HCT116 (cell line): ENCODE measurements at regions not wholly inside any gene's neighbourhood (a gene's known extent, or its start where the extent isn't known, plus 50 kb on each side); places are given as distances from the start of the nearest gene placed in this dataset.

Source experiments
- ATAC-seq: fragments of 200-7000 bp; cut with Tn5 transposase; 2 replicates; pipeline ENCODE4 v1.9.1; 2020; ENCODE audit warnings: mild to moderate bottlenecking, moderate library complexity
- BruUV-seq: library from RNA; stranded (reverse); fragments of 400-500 nt; replicated peaks from 2 replicates; lab custom pipeline; 2021; lab: Mats Ljungman, UMichigan
- CTCF ChIA-PET: fragments of 300-600 bp; sonication (Branson Sonifier 250); formaldehyde crosslinking; loops from one replicate; lab custom pipeline; 2021; ENCODE audit warnings: antibody characterized with exemption; lab: Charles Lee
- POLR2A ChIA-PET: fragments of 300-600, 350-600 bp; sonication (Branson Sonifier 250); formaldehyde crosslinking; loops from one replicate; lab custom pipeline; 2021; ENCODE audit warnings: antibody characterized with exemption; lab: Charles Lee
- RAD21 ChIA-PET, 2 experiments: fragments of 300-600 bp; sonication (Branson Sonifier 250); formaldehyde crosslinking; loops; one replicate each; lab custom pipeline; 2023; ENCODE audit warnings: low total read pairs in 2 of 2; ENCODE audit not compliant: uncharacterized antibody in 2 of 2, unreplicated experiment in 2 of 2, low non-redundant PET in 1 of 2; lab: Charles Lee
- DNase-seq: peaks from one replicate; pipeline ENCODE4 v3.0.0-alpha.2; 2010; ENCODE audit warnings: low read depth, low spot score
- H2AFZ ChIP-seq: fragments of 200-600 bp; shearing (Covaris generic), sonication (generic); 2 replicates; pipeline ENCODE4 v1.6.1; 2017; ENCODE audit warnings: low read depth, mixed run types, mixed read lengths, antibody characterized with exemption, low read length; ENCODE audit not compliant: poor library complexity, severe bottlenecking
- H3K27ac ChIP-seq: 2 replicates; pipeline ENCODE4 v1.5.1; 2012; ENCODE audit warnings: low read depth, low read length
- H3K27me3 ChIP-seq: fragments of 200-600 bp; sonication (generic); 2 replicates; pipeline ENCODE4 v1.6.1; 2016; ENCODE audit warnings: mixed run types, low read length, mixed read lengths; ENCODE audit not compliant: insufficient read depth
- H3K36me3 ChIP-seq, 2 experiments: fragments of 200-500 bp in 1 of 2; fragments of 200-600 bp in 1 of 2; sonication (Bioruptor generic) in 1 of 2; sonication (generic) in 1 of 2; 2 replicates each; pipeline versions ENCODE4 v1.5.1 to v1.6.1; 2014 to 2016; ENCODE audit warnings: low read length in 2 of 2, inconsistent platforms in 1 of 2, mixed read lengths in 1 of 2, mixed run types in 1 of 2; ENCODE audit not compliant: insufficient read depth in 2 of 2, control insufficient read depth in 1 of 2
- H3K4me1 ChIP-seq, 2 experiments: fragments of 200-600 bp in 1 of 2; sonication (generic) in 1 of 2; 2 replicates each; pipeline versions ENCODE4 v1.5.1 to v1.6.1; 2012 to 2017; ENCODE audit warnings: low read length in 2 of 2, inconsistent platforms in 1 of 2, mild to moderate bottlenecking in 1 of 2, mixed read lengths in 1 of 2, mixed run types in 1 of 2, moderate library complexity in 1 of 2; ENCODE audit not compliant: insufficient read depth in 2 of 2, control insufficient read depth in 1 of 2
- H3K4me2 ChIP-seq: fragments of 200-600 bp; sonication (generic); 2 replicates; pipeline ENCODE4 v1.6.1; 2017; ENCODE audit warnings: mixed run types, low read length, mixed read lengths
- H3K4me3 ChIP-seq, 2 experiments: fragments of 200-600 bp in 1 of 2; sonication (generic) in 1 of 2; replicated peaks in 1 of 2; 2 replicates each; pipeline ENCODE4 v1.5.1; 2011 to 2016; ENCODE audit warnings: low read length in 2 of 2, control low read depth in 1 of 2, low read depth in 1 of 2, mild to moderate bottlenecking in 1 of 2, mixed read lengths in 1 of 2, mixed run types in 1 of 2
- H3K79me2 ChIP-seq: fragments of 200-600 bp; sonication (generic); 2 replicates; pipeline ENCODE4 v1.6.1; 2017; ENCODE audit warnings: mild to moderate bottlenecking, mixed run types, low read length, moderate library complexity, mixed read lengths; ENCODE audit not compliant: insufficient read depth
- H3K9ac ChIP-seq: fragments of 200-600 bp; sonication (generic); 2 replicates; pipeline ENCODE4 v1.6.1; 2016; ENCODE audit warnings: low read length, mixed read lengths
- H3K9me2 ChIP-seq: fragments of 200-600 bp; sonication (generic), shearing (Covaris generic); 2 replicates; pipeline ENCODE4 v1.6.1; 2017; ENCODE audit warnings: mixed run types, mild to moderate bottlenecking, moderate library complexity; ENCODE audit not compliant: insufficient read depth
- H3K9me3 ChIP-seq, 2 experiments: fragments of 200-500 bp in 1 of 2; fragments of 200-600 bp in 1 of 2; sonication (Bioruptor generic) in 1 of 2; sonication (generic) in 1 of 2; 2 replicates each; pipeline ENCODE4 v1.6.1; 2014 to 2017; ENCODE audit warnings: low read length in 2 of 2, mixed read lengths in 2 of 2, inconsistent platforms in 1 of 2, low read depth in 1 of 2, mild to moderate bottlenecking in 1 of 2, mixed run types in 1 of 2, moderate library complexity in 1 of 2; ENCODE audit not compliant: control insufficient read depth in 1 of 2, insufficient read depth in 1 of 2
- H4K20me1 ChIP-seq: fragments of 200-600 bp; sonication (generic), shearing (Covaris generic); 2 replicates; pipeline ENCODE4 v1.6.1; 2017; ENCODE audit warnings: mixed run types, mild to moderate bottlenecking, moderate library complexity; ENCODE audit not compliant: insufficient read depth
- ATF3 ChIP-seq: IDR thresholded peaks from 2 replicates; pipeline ENCODE4 v1.6.1; 2012
- CBX3 ChIP-seq: IDR thresholded peaks from 2 replicates; pipeline ENCODE4 v1.6.1; 2012; ENCODE audit warnings: low read depth
- EGR1 ChIP-seq: IDR thresholded peaks from 2 replicates; pipeline ENCODE4 v1.6.1; 2012; ENCODE audit warnings: low read depth
- ELF1 ChIP-seq: IDR thresholded peaks from 2 replicates; pipeline ENCODE4 v1.6.1; 2012; ENCODE audit warnings: low read depth, borderline replicate concordance
- EZH2 ChIP-seq: fragments of 200-600 bp; sonication (generic); IDR thresholded peaks from 2 replicates; pipeline ENCODE4 v1.6.1; 2017; ENCODE audit warnings: antibody characterized with exemption, mixed run types
- EZH2phosphoT487 ChIP-seq: fragments of 200-600 bp; IDR thresholded peaks from 2 replicates; pipeline ENCODE4 v1.6.1; 2018; ENCODE audit warnings: antibody characterized with exemption, borderline replicate concordance
- FOSL1 ChIP-seq: IDR thresholded peaks from 2 replicates; pipeline ENCODE4 v1.6.1; 2012; ENCODE audit warnings: low read depth
- MAX ChIP-seq: IDR thresholded peaks from 2 replicates; pipeline ENCODE4 v1.6.1; 2012
- POLR2A ChIP-seq: IDR thresholded peaks from 2 replicates; pipeline ENCODE4 v1.7.0; 2011; ENCODE audit warnings: borderline replicate concordance; ENCODE audit not compliant: insufficient read depth, insufficient read length; ENCODE audit errors: extremely low read depth
- POLR2AphosphoS5 ChIP-seq: IDR thresholded peaks from 2 replicates; pipeline ENCODE4 v1.6.1; 2011; ENCODE audit warnings: mild to moderate bottlenecking, low read depth, low read length, moderate library complexity
- REST ChIP-seq: IDR thresholded peaks from 2 replicates; pipeline ENCODE4 v1.6.1; 2012; ENCODE audit warnings: low read depth
- SP1 ChIP-seq: IDR thresholded peaks from 2 replicates; pipeline ENCODE4 v1.6.1; 2012; ENCODE audit warnings: low read depth
- SRF ChIP-seq: IDR thresholded peaks from 2 replicates; pipeline ENCODE4 v1.6.1; 2012; ENCODE audit warnings: low read depth
- TCF7L2 ChIP-seq: IDR thresholded peaks from 2 replicates; pipeline ENCODE4 v1.7.0; 2011; ENCODE audit warnings: borderline replicate concordance, inconsistent platforms; ENCODE audit not compliant: insufficient read depth, insufficient read length; ENCODE audit errors: extremely low read depth
- ZNF274 ChIP-seq: fragments of 200-500 bp; sonication (Bioruptor generic); IDR thresholded peaks from 2 replicates; pipeline ENCODE4 v1.6.1; 2014; ENCODE audit warnings: mild to moderate bottlenecking, low read depth, low read length, inconsistent platforms
- intact Hi-C: fragments of 100-400 bp; cut with micrococcal nuclease; formaldehyde crosslinking; loops from 2 replicates; pipeline ENCODE4 v1.10.0; 2022

GRCh38 chr3:156764751-156765150, 61.4 kb upstream of the LEKR1 start:
- Histone ChIP-seq H3K27ac (no peak overlapping the region), H3K9me2 (no peaks in the 10 kb centered on the region), H3K9me3 (no peaks in the 10 kb centered on the region), H3K27me3 (no peaks in the 10 kb centered on the region), H3K79me2 (no peaks in the 10 kb centered on the region), H3K4me2 (no peak overlapping the region), H3K4me3 (no peak overlapping the region), H2AFZ (no peak overlapping the region), H3K36me3 (no peaks in the 10 kb centered on the region), H3K9ac (no peak overlapping the region), H3K4me1 (peaks cover 0 to 7% of the 10 kb centered on the region in 2 experiments; a peak in 1 of 4 replicates), H4K20me1 (no peaks in the 10 kb centered on the region)
- DNase-seq = no peak
- TF ChIP-seq EZH2 (no peak), MAX (no peak), ATF3 (no peak), POLR2A (no peak), TCF7L2 (no peak), FOSL1 (no peak), REST (no peak), CBX3 (no peak), ZNF274 (no peak), EGR1 (no peak), POLR2AphosphoS5 (no peak), SP1 (no peak), EZH2phosphoT487 (no peak), ELF1 (no peak), SRF (no peak)
- intact Hi-C loops = no loop called here
- no TSS peak for BruUV-seq
- POLR2A ChIA-PET = no interaction called here
- CTCF ChIA-PET = no interaction called here
- ATAC-seq = no peak
- RAD21 ChIA-PET = no interaction called here
